GM12878 (cell line): ENCODE measurements at regions not wholly inside any gene's neighbourhood (a gene's known extent, or its start where the extent isn't known, plus 50 kb on each side); places are given as distances from the start of the nearest gene placed in this dataset.

ENCODE experiments used
- ATAC-seq: fragments of 200-7000 bp; cut with Tn5 transposase; 3 replicates; pipeline ENCODE4 v1.9.1; 2020; ENCODE audit warnings: mild to moderate bottlenecking, moderate library complexity
- BruUV-seq: library from RNA; stranded (reverse); fragments of 400-500 nt; replicated peaks from 2 replicates; lab custom pipeline; 2021; lab: Mats Ljungman, UMichigan
- CTCF ChIA-PET: fragments of 300-600 bp; sonication (Branson Sonifier 250); formaldehyde crosslinking; extraction: SDS; loops from one replicate; lab custom pipeline; 2021; ENCODE audit warnings: inconsistent platforms; lab: Yijun Ruan, JAX
- POLR2A ChIA-PET: fragments of 350-600 bp; formaldehyde crosslinking; extraction: SDS; loops from one replicate; lab custom pipeline; 2021; ENCODE audit warnings: inconsistent platforms; lab: Charles Lee
- RAD21 ChIA-PET: fragments of 300-600 bp; sonication (Branson Sonifier 250); formaldehyde crosslinking; loops from one replicate; lab custom pipeline; 2023; ENCODE audit warnings: antibody characterized with exemption; ENCODE audit not compliant: unreplicated experiment; lab: Charles Lee
- SMC1A ChIA-PET: fragments of 300-600 bp; sonication (Branson Sonifier 250); formaldehyde crosslinking; loops from one replicate; lab custom pipeline; 2023; ENCODE audit not compliant: unreplicated experiment, uncharacterized antibody; lab: Charles Lee
- DNase-seq: peaks from one replicate; pipeline ENCODE4 v3.0.0-alpha.2; 2011; ENCODE audit warnings: low read depth, low spot score
- FAIRE-seq: peaks from 3 replicates; lab custom pipeline; 2011; peaks lifted over from hg19 to GRCh38; lab: Jason Lieb, UNC
- H2AFZ ChIP-seq: 2 replicates; pipeline ENCODE4 v1.6.0; 2011; ENCODE audit warnings: low read depth, low read length, control low read depth; ENCODE audit not compliant: control insufficient read depth
- H3K27ac ChIP-seq: 2 replicates; pipeline ENCODE4 v1.5.1; 2011; ENCODE audit warnings: control low read depth; ENCODE audit not compliant: control insufficient read depth, insufficient read depth
- H3K27me3 ChIP-seq, 2 experiments: replicated peaks in 1 of 2; 2 replicates each; pipeline versions ENCODE4 v1.6.0 to v1.6.1; 2011; ENCODE audit warnings: low read length in 1 of 2; ENCODE audit not compliant: control insufficient read depth in 2 of 2, insufficient read depth in 2 of 2
- H3K36me3 ChIP-seq, 2 experiments: 2 replicates each; pipeline ENCODE4 v1.5.1; 2011; ENCODE audit warnings: low read length in 1 of 2; ENCODE audit not compliant: control insufficient read depth in 2 of 2, insufficient read depth in 2 of 2
- H3K4me1 ChIP-seq: 2 replicates; pipeline ENCODE4 v1.6.1; 2011; ENCODE audit warnings: mild to moderate bottlenecking, low read length, moderate library complexity, mixed read lengths; ENCODE audit not compliant: control insufficient read depth, insufficient read depth
- H3K4me2 ChIP-seq: 2 replicates; pipeline ENCODE4 v1.6.0; 2011; ENCODE audit warnings: control low read depth; ENCODE audit not compliant: control insufficient read depth, insufficient read depth
- H3K4me3 ChIP-seq: fragments of 200-600 bp; sonication (generic); 2 replicates; pipeline ENCODE4 v1.5.1; 2016
- H3K79me2 ChIP-seq: 2 replicates; pipeline ENCODE4 v1.6.0; 2011; ENCODE audit warnings: low read length; ENCODE audit not compliant: control insufficient read depth, insufficient read depth
- H3K9ac ChIP-seq: 2 replicates; pipeline ENCODE4 v1.8.0; 2011; ENCODE audit warnings: low read length, control low read depth, mixed read lengths; ENCODE audit not compliant: control insufficient read depth, insufficient read depth
- H3K9me3 ChIP-seq: replicated peaks from 3 replicates; pipeline ENCODE4 v1.5.1; 2011; ENCODE audit warnings: mild to moderate bottlenecking, low read length; ENCODE audit not compliant: control insufficient read depth, insufficient read depth
- H4K20me1 ChIP-seq: 2 replicates; pipeline ENCODE4 v1.6.0; 2011; ENCODE audit not compliant: control insufficient read depth, insufficient read depth
- CEBPZ ChIP-seq: fragments of 150-350 bp; IDR thresholded peaks from 2 replicates; pipeline ENCODE4 v1.6.1; 2016; ENCODE audit warnings: low read depth, low read length
- CREB1 ChIP-seq: IDR thresholded peaks from 2 replicates; pipeline ENCODE4 v1.6.1; 2012; ENCODE audit warnings: low read depth, mild to moderate bottlenecking, inconsistent platforms
- EED ChIP-seq: sonication (generic); IDR thresholded peaks from 2 replicates; pipeline ENCODE4 v1.6.1; 2016; ENCODE audit warnings: antibody characterized with exemption, low read depth
- FOXK2 ChIP-seq: fragments of 450-650 bp; IDR thresholded peaks from 2 replicates; pipeline ENCODE4 v1.6.1; 2017; ENCODE audit warnings: mild to moderate bottlenecking, moderate library complexity
- NR2F1 ChIP-seq: fragments of 450-650 bp; conservative IDR thresholded peaks from 2 replicates; pipeline ENCODE4 v1.6.1; 2017; ENCODE audit warnings: mild to moderate bottlenecking
- RAD51 ChIP-seq: fragments of 450-650 bp; IDR thresholded peaks from 2 replicates; pipeline ENCODE4 v1.6.1; 2016; ENCODE audit warnings: moderate library complexity, mild to moderate bottlenecking, inconsistent platforms
- RB1 ChIP-seq: fragments of 450-650 bp; formaldehyde crosslinking; IDR thresholded peaks from 2 replicates; pipeline ENCODE4 v1.6.1; 2017; ENCODE audit warnings: mild to moderate bottlenecking, borderline replicate concordance
- SMC3 ChIP-seq: IDR thresholded peaks from 2 replicates; pipeline ENCODE4 v1.6.1; 2011; ENCODE audit warnings: low read length, improper control_type of control experiment, borderline replicate concordance
- STAT3 ChIP-seq: IDR thresholded peaks from 2 replicates; pipeline ENCODE4 v1.6.1; 2011; ENCODE audit warnings: low read depth, low read length, improper control_type of control experiment
- TARDBP ChIP-seq: IDR thresholded peaks from 2 replicates; pipeline ENCODE4 v1.6.1; 2016; ENCODE audit warnings: borderline replicate concordance
- TBL1XR1 ChIP-seq: IDR thresholded peaks from 2 replicates; pipeline ENCODE4 v1.6.1; 2012; ENCODE audit warnings: low read depth, low read length, improper control_type of control experiment
- ZBTB40 ChIP-seq: fragments of 450-650 bp; IDR thresholded peaks from 2 replicates; pipeline ENCODE4 v1.6.1; 2016; ENCODE audit warnings: mild to moderate bottlenecking, moderate library complexity, borderline replicate concordance
- ZNF384 ChIP-seq: IDR thresholded peaks from 2 replicates; pipeline ENCODE4 v1.6.1; 2012; ENCODE audit warnings: low read depth, mild to moderate bottlenecking, low read length, improper control_type of control experiment, borderline replicate concordance
- WGBS: methylation state at CpG from one replicate; pipeline ENCODE4 v1.1.6; 2016; ENCODE audit warnings: low lambda C conversion rate; ENCODE audit not compliant: insufficient replicate concordance, insufficient coverage; ENCODE audit errors: missing lambda C conversion rate; 5-methylcytosine and 5-hydroxymethylcytosine counted together
- in situ Hi-C: fragments of 300-500 bp; cut with MboI; formaldehyde crosslinking; loops from 9 replicates; pipeline ENCODE4 v1.14.3; 2018; ENCODE audit warnings: mixed read lengths
- intact Hi-C: fragments of 100-400 bp; cut with micrococcal nuclease; formaldehyde crosslinking; loops from one replicate; pipeline ENCODE4 v1.14.2; 2022; ENCODE audit not compliant: unreplicated experiment
- TF ChIP-seq, protein P1 (sequence below): IDR thresholded peaks from 2 replicates; pipeline ENCODE4 v1.6.1; 2012; ENCODE audit warnings: low read depth, low read length, improper control_type of control experiment
- TF ChIP-seq, protein P2 (sequence below): fragments of 450-650 bp; formaldehyde crosslinking; IDR thresholded peaks from 2 replicates; pipeline ENCODE4 v1.5.0; 2022; ENCODE audit warnings: mild to moderate bottlenecking, missing genetic modification characterization

DNA sequence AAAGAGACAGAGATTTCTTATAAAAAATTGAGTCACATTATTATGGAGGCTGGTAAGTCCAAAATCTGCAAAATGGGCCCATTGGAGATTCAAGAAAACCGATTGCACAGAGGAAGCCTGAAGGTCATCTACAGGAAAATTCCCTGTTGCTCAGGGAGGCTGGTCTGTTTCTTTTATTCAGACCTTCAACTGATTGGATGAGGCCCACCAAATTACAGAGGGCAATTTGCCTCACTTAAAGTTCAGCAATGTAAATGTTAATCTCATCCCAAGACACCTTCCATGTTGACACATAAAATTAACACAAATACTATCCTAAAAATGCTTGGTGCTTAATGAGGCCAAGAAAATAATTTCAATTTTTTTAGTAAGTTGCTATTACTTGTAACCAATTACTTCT, 219.2 kb upstream of the RUNX1 start:
- no peaks in the 10 kb centered on the region for H3K4me1 ChIP-seq
- FAIRE-seq: no peak
- ChIA-PET CTCF (no interaction called here), POLR2A (no interaction called here), RAD21 (no interaction called here), SMC1A (no interaction called here)
- in situ Hi-C loops: no loop called here
- H3K36me3 ChIP-seq: no peaks in the 10 kb centered on the region
- no peak overlapping the region for H3K4me3 ChIP-seq
- no peaks in the 10 kb centered on the region for H3K79me2 ChIP-seq
- 0% methylated on average over 1 of the region's 1 CpG for WGBS
- H4K20me1 ChIP-seq: no peaks in the 10 kb centered on the region
- intact Hi-C loops: no loop called here
- H3K27ac ChIP-seq: no peak overlapping the region
- no peak overlapping the region for H3K4me2 ChIP-seq
- H3K9me3 ChIP-seq: no peaks in the 10 kb centered on the region; the same call in 2 of the 3 replicates
- H3K9ac ChIP-seq: no peak overlapping the region
- H3K27me3 ChIP-seq: no peaks in the 10 kb centered on the region
- no TSS peak for BruUV-seq
- ATAC-seq: no peak
- no peak for DNase-seq
- H2AFZ ChIP-seq: no peak overlapping the region
- TF ChIP-seq ZNF384 (no peak), TBL1XR1 (no peak), RB1 (no peak), CEBPZ (no peak), STAT3 (no peak), FOXK2 (no peak), EED (no peak), ZBTB40 (no peak), NR2F1 (no peak), RAD51 (no peak), TARDBP (no peak), SMC3 (no peak), CREB1 (no peak)
- TF ChIP-seq, protein P1, sequence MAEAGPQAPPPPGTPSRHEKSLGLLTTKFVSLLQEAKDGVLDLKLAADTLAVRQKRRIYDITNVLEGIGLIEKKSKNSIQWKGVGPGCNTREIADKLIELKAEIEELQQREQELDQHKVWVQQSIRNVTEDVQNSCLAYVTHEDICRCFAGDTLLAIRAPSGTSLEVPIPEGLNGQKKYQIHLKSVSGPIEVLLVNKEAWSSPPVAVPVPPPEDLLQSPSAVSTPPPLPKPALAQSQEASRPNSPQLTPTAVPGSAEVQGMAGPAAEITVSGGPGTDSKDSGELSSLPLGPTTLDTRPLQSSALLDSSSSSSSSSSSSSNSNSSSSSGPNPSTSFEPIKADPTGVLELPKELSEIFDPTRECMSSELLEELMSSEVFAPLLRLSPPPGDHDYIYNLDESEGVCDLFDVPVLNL: no peak
- TF ChIP-seq, protein P2, sequence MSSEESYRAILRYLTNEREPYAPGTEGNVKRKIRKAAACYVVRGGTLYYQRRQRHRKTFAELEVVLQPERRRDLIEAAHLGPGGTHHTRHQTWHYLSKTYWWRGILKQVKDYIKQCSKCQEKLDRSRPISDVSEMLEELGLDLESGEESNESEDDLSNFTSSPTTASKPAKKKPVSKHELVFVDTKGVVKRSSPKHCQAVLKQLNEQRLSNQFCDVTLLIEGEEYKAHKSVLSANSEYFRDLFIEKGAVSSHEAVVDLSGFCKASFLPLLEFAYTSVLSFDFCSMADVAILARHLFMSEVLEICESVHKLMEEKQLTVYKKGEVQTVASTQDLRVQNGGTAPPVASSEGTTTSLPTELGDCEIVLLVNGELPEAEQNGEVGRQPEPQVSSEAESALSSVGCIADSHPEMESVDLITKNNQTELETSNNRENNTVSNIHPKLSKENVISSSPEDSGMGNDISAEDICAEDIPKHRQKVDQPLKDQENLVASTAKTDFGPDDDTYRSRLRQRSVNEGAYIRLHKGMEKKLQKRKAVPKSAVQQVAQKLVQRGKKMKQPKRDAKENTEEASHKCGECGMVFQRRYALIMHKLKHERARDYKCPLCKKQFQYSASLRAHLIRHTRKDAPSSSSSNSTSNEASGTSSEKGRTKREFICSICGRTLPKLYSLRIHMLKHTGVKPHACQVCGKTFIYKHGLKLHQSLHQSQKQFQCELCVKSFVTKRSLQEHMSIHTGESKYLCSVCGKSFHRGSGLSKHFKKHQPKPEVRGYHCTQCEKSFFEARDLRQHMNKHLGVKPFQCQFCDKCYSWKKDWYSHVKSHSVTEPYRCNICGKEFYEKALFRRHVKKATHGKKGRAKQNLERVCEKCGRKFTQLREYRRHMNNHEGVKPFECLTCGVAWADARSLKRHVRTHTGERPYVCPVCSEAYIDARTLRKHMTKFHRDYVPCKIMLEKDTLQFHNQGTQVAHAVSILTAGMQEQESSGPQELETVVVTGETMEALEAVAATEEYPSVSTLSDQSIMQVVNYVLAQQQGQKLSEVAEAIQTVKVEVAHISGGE (CRISPR knock-in tag): no peak
